ENCODE measurements at regions not wholly inside any gene's neighbourhood (a gene's known extent, or its start where the extent isn't known, plus 50 kb on each side); places are given as distances from the start of the nearest gene placed in this dataset.

DNA sequence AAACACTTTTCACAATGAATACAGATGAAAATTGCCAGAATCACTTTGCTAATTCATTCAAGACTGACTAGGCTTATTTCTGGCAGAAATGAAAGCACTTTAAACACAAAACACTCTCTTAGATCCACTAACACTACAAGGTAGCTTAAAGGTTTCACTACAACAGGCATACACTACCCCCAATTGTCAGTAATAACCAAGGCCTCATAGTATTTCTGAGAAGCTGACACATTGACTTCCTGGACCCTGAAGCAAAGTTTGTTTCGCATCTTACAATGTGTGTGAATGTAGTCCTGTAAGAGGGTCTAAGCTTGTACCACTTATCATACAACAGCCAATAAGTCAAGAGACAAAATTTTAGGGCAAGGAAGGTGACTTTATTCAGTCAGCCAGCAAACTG lies 129.9 kb upstream of the FMR1 start:
- intact Hi-C loops (cut with micrococcal nuclease), result no loop called here
- Mint-ChIP-seq H3K36me3 (ENCODE audit: low read depth) (no peaks in the 10 kb centered on the region), H3K27ac (no peak overlapping the region), H3K4me1 (ENCODE audit: low read depth) (peaks cover 8% of the 10 kb centered on the region), H3K27me3 (ENCODE audit: insufficient read depth) (no peaks in the 10 kb centered on the region), H3K9me3 (no peaks in the 10 kb centered on the region), H3K4me3 (no peak overlapping the region)
- DNase-seq (ENCODE audit: low spot score), result no peak

DNA sequence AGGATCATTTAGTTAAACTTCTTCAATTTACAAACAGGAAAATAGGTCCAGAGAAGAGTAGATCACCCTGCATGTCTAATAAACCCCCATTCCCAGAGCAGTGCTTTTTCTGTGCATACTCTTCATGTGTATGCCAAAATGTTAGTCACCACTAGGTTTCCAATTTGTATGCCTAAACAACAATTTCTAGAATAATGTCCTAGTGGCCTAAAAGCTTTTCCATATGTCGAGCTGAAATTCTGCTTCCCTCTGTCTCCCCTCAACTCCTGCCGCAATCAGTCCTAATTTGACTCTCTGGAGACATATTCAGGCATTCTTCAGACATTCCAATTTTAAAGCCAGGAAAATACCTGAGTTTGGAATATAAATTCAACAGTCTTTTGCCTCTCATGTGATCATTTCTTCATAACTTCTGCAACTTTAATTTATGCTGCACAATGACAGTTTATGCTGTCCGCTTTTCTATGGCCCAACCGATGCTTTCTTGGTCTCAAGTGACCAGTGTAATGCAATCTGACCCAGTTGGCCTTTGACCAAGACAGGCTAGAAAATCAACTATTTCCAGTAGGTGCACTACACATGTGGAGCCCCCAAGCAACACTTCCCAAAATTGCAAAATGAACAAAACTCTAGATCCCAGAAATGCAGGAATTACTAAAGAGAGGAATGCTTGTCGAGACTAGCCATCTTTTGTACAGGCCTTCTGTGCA lies 122.9 kb upstream of the FMR1 start:
- Mint-ChIP-seq H3K27ac (no peak overlapping the region), H3K9me3 (no peaks in the 10 kb centered on the region), H3K4me1 (ENCODE audit: low read depth) (no peaks in the 10 kb centered on the region), H3K27me3 (ENCODE audit: insufficient read depth) (peaks cover 2% of the 10 kb centered on the region), H3K4me3 (no peak overlapping the region), H3K36me3 (ENCODE audit: low read depth) (no peaks in the 10 kb centered on the region)
- intact Hi-C loops (cut with micrococcal nuclease), result no loop called here
- no peak for DNase-seq (ENCODE audit: low spot score)

DNA sequence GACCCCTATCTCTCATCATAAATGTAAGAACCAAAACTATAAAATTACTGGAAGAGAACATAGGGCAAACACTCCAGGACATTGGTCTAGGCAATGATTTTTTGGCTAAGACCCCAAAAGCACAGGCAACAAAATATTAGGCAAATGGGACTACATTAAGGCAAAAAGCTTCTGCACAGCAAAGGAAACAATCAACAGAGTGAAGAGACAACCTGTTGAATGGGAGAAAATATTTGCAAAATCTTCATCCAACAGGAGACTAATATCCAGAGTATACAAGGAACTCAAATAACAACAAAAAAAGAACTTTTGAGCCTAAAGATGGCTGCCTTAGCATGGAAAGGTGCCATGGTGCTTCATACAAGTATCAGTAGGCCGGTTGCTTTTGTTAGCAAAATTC lies 111.1 kb upstream of the FMR1 start:
- Mint-ChIP-seq H3K4me3 (no peak overlapping the region), H3K36me3 (ENCODE audit: low read depth) (no peaks in the 10 kb centered on the region), H3K9me3 (no peaks in the 10 kb centered on the region), H3K27ac (no peak overlapping the region), H3K4me1 (ENCODE audit: low read depth) (no peaks in the 10 kb centered on the region), H3K27me3 (ENCODE audit: insufficient read depth) (no peaks in the 10 kb centered on the region)
- intact Hi-C loops (cut with micrococcal nuclease), result no loop called here
- DNase-seq (ENCODE audit: low spot score), result no peak

DNA sequence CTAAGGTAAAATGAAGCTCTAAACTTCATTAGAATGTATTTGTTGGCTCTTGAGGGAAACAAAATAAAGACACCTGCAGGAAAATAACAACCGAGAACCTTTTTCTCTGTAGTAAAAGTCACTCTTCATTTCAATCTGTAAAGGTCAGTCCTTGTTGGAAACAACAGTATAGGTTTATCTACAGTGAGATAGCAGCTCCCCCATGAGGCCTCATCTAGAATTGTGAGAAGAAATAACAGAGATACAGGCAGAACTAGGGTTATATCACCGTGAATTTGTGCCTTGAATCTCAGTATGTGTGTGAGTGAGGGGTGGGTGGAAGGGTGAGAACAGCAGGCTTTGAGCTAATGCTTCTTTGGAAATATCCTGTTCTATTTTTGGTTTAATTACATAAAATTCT lies 107.8 kb upstream of the FMR1 start:
- Mint-ChIP-seq H3K36me3 (ENCODE audit: low read depth) (no peaks in the 10 kb centered on the region), H3K9me3 (no peaks in the 10 kb centered on the region), H3K4me3 (no peak overlapping the region), H3K27me3 (ENCODE audit: insufficient read depth) (no peaks in the 10 kb centered on the region), H3K27ac (no peak overlapping the region), H3K4me1 (ENCODE audit: low read depth) (no peaks in the 10 kb centered on the region)
- no peak for DNase-seq (ENCODE audit: low spot score)
- intact Hi-C loops (cut with micrococcal nuclease), result loop anchor here (1.0 kb wide), 1 partner anchor 328 kb away; no protein-coding TSS in a partner anchor

DNA sequence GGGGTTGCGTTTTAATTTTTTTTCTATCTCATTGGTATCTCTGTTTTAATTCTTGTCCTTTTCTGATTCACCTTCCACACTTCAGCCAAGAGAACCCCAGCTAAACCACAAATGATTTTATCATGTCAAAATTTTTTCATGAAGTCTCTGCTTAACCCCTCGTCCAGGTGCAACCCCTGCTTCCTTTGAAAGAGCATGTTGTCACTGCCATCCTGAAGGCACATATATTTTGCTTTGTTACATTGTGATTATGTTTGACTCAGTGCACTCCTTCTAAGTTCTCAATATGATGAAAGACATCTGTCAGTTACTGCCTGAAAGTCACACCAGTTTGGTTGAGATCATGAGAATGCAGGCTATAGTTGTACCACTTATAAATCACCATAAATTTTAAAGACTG lies 99.9 kb upstream of the FMR1 start:
- intact Hi-C loops (cut with micrococcal nuclease), result no loop called here
- Mint-ChIP-seq H3K36me3 (ENCODE audit: low read depth) (no peaks in the 10 kb centered on the region), H3K4me3 (no peak overlapping the region)

DNA sequence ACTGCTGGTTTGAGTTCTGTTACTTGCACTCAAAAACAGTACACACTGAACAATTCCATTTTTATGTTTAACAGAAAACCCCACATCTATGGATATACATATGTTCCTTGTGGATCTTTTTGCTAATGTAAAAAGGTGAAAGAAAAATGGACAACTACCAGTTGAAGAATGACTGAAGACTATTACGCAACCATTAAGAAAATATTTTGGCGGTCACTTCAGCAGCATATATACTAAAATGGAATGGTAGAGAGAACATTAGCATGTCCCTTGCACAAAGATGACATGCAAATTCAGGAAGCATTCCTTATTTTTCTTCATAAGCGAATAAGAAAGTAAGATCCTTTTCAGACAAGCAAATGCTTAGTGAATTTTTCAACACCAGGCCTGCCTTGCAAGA lies 84.6 kb upstream of the FMR1 start:
- no peak for DNase-seq (ENCODE audit: low spot score)
- Mint-ChIP-seq H3K4me1 (ENCODE audit: low read depth) (no peaks in the 10 kb centered on the region), H3K9me3 (peaks cover 8% of the 10 kb centered on the region), H3K4me3 (no peak overlapping the region), H3K36me3 (ENCODE audit: low read depth) (no peaks in the 10 kb centered on the region), H3K27ac (no peak overlapping the region), H3K27me3 (ENCODE audit: insufficient read depth) (no peaks in the 10 kb centered on the region)
- intact Hi-C loops (cut with micrococcal nuclease), result no loop called here

More for the DNA sequence above, 99.9 kb upstream of the FMR1 start:
- Mint-ChIP-seq H3K4me1 (ENCODE audit: low read depth) (no peaks in the 10 kb centered on the region), H3K27me3 (ENCODE audit: insufficient read depth) (peaks cover 4% of the 10 kb centered on the region), H3K27ac (no peak overlapping the region), H3K9me3 (no peaks in the 10 kb centered on the region)
- DNase-seq (ENCODE audit: low spot score), result no peak

DNA sequence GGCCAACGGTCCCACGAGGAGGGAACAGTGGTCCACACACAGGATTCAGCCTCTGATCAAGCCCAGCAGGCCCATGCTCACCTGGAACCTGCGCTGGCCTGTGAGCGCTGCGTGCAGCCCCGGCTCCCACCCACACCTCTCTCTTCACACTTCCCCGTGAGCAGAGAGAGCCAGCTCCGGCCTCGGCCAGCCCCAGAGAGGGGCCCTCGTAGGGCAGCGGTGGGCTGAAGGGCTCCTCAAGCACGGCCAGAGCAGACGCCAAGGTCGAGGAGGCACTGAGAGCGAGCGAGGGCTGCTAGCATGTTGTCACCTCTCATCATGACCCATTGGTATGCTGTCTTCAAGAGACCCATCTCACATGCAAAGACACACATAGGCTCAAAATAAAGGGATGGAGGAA lies 83.0 kb upstream of the FMR1 start:
- peaks cover 4% of the 10 kb centered on the region for H3K4me1 Mint-ChIP-seq (ENCODE audit: low read depth)
- H3K36me3 Mint-ChIP-seq (ENCODE audit: low read depth), result no peaks in the 10 kb centered on the region
- no peak for DNase-seq (ENCODE audit: low spot score)
- intact Hi-C loops (cut with micrococcal nuclease), result no loop called here
- no peak overlapping the region for H3K4me3 Mint-ChIP-seq
- no peak overlapping the region for H3K27ac Mint-ChIP-seq
- H3K9me3 Mint-ChIP-seq, result peaks cover 8% of the 10 kb centered on the region
- no peaks in the 10 kb centered on the region for H3K27me3 Mint-ChIP-seq (ENCODE audit: insufficient read depth)

DNA sequence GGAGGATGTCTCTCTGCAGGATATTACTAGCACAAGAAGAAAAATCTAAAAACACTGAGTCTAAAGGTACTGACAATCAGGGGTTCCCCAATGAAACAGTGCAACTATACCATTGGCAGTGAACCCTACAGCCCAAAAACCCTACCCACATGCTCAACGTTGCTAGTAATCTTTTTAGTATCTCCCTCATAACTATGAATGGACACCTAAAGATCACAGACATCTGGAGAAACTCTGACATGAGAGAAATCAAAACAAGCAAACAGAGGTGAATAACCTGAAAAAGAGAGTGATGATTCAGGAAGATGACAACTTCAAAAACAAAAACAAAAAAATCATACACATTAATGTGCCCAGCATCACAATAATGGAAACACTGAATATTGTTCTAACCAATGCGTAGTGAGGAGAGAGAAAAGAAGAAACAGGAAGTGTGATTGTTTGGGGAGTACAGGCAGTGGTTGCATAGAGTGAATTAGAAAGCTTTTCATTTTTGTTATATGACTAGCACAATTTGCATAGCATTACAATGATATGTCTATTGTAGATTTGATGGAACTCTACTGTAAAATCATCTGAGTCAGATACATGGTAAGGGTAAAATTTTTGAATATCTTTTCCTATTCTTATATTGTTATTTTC lies 78.9 kb upstream of the FMR1 start:
- H3K27me3 Mint-ChIP-seq (ENCODE audit: insufficient read depth), result no peaks in the 10 kb centered on the region
- no peak overlapping the region for H3K27ac Mint-ChIP-seq
- intact Hi-C loops (cut with micrococcal nuclease), result no loop called here
- H3K36me3 Mint-ChIP-seq (ENCODE audit: low read depth), result no peaks in the 10 kb centered on the region
- H3K9me3 Mint-ChIP-seq, result peaks cover 8% of the 10 kb centered on the region
- no peak overlapping the region for H3K4me3 Mint-ChIP-seq
- DNase-seq (ENCODE audit: low spot score), result no peak
- H3K4me1 Mint-ChIP-seq (ENCODE audit: low read depth), result peaks cover 4% of the 10 kb centered on the region

DNA sequence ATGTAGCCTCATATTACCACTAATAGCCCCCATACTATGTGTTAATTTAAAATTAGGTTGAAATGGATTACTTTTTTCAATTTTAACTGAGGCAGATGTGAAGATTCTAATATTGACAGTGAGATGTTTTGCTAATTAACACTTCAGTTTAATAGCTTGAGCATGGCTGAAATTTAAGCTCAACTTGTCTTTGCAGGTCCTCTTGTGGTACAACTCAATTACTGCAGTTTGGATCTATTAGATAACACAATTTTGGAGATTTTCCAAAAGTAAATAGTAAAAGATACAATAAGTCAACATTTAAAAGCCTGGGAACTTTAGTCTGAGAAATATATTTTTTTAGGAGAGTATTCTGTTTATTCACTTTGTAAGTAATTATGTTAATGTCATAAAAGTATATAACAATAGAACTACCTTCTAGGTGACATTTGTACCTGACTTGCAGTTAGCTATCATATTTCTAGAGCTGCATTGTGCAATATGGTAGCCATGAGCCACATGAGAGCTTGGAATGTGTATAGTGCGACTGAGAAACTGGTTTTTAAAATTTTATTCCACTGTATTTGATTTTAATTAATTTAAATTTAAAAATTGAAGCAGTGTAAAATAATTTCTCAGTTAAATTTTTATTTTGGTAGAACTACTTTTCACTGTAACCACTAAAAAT lies 73.1 kb upstream of the FMR1 start:
- Mint-ChIP-seq H3K27me3 (ENCODE audit: insufficient read depth) (no peaks in the 10 kb centered on the region), H3K27ac (no peak overlapping the region), H3K9me3 (no peaks in the 10 kb centered on the region), H3K36me3 (ENCODE audit: low read depth) (no peaks in the 10 kb centered on the region), H3K4me3 (no peak overlapping the region), H3K4me1 (ENCODE audit: low read depth) (no peaks in the 10 kb centered on the region)
- intact Hi-C loops (cut with micrococcal nuclease), result no loop called here
- no peak for DNase-seq (ENCODE audit: low spot score)

DNA sequence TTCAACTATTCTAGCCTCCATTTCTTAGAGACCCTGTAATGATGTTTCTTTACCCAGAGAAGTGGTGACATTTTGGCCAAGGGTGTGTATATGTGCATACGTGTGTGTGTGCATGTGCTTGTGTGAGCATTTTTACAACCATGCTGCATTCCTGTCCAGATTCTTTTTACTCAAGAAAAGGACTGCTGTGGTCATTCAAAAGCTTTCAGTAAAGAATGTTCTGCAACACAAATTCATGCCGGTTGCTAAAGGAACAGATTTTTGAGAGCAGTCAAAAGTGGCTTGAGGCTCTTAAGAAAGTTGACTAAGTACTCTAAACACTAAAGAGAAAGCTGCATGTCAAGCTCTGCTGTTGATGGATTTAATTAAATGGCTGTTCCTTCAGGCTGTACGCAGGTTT lies 65.0 kb upstream of the FMR1 start:
- Mint-ChIP-seq H3K4me3 (no peak overlapping the region), H3K4me1 (ENCODE audit: low read depth) (no peaks in the 10 kb centered on the region), H3K27me3 (ENCODE audit: insufficient read depth) (no peaks in the 10 kb centered on the region), H3K36me3 (ENCODE audit: low read depth) (no peaks in the 10 kb centered on the region), H3K27ac (no peak overlapping the region), H3K9me3 (no peaks in the 10 kb centered on the region)
- intact Hi-C loops (cut with micrococcal nuclease), result no loop called here
- no peak for DNase-seq (ENCODE audit: low spot score)

DNA sequence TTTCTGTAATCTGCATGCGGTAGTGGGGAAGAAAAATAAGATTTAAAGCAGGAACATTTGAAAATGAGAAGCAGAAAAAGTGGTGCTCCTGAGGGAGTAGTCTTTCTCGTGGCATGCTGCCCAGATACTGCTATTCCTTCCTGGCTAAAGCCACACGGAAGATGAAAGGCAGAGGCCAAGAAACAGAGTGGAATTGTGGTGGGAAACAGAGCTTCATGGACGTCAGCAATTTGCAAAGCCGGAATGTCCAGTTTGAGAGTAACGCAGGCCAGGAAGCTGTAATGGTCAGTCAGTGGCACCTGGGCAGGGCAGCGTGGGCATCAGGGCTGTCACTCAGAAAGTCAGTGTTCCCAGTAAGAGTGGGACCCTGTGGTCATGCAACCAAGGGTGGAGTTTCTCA lies 63.7 kb upstream of the FMR1 start:
- DNase-seq (ENCODE audit: low spot score), result no peak
- Mint-ChIP-seq H3K4me1 (ENCODE audit: low read depth) (no peaks in the 10 kb centered on the region), H3K4me3 (no peak overlapping the region), H3K36me3 (ENCODE audit: low read depth) (no peaks in the 10 kb centered on the region), H3K27ac (no peak overlapping the region), H3K9me3 (no peaks in the 10 kb centered on the region), H3K27me3 (ENCODE audit: insufficient read depth) (no peaks in the 10 kb centered on the region)
- intact Hi-C loops (cut with micrococcal nuclease), result no loop called here

DNA sequence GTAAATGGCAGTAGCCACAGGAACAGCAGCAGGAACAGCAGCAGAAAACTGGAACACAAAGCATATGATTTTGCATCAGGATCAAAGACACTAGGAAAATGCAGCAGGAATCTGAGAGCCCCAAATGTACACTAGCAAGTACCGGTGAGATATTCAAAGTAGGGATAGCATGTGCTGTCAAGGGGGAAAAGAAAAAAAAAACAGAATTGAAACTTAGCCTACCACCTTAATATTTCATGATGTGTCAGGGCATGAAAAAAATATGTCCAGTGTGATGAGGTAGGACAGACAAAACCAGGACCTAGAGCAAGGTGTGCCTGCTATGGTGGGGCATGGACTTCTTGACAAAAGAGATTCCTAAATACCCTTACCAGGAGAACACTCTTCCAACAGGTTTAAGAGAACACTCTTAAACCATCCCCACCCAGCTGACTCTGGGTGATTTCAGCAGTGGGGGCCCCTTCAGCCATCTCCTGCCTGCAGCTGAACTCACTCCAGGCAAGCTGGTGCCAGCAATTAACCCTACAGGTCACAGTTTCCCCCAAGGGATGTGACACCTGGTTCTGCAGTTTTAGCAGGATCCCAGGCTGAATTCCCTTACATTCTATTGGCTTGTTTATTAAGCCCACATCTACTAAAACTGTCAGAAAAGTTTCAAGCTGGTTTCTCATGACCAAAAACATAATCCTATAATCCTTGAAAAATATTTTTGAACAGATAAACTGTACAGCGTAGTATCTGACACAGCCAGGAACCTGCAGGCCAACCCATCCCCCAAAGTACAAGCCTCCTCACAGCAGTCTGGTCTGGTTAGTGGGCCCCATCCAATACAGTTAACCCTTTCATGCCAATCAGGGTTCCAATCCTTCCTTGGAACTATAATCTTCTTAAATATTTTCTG lies 62.9 kb upstream of the FMR1 start:
- H3K27ac Mint-ChIP-seq, result no peak overlapping the region
- no peaks in the 10 kb centered on the region for H3K4me1 Mint-ChIP-seq (ENCODE audit: low read depth)
- intact Hi-C loops (cut with micrococcal nuclease), result no loop called here
- no peaks in the 10 kb centered on the region for H3K36me3 Mint-ChIP-seq (ENCODE audit: low read depth)
- H3K27me3 Mint-ChIP-seq (ENCODE audit: insufficient read depth), result no peaks in the 10 kb centered on the region
- no peaks in the 10 kb centered on the region for H3K9me3 Mint-ChIP-seq
- H3K4me3 Mint-ChIP-seq, result no peak overlapping the region
- DNase-seq (ENCODE audit: low spot score), result no peak

DNA sequence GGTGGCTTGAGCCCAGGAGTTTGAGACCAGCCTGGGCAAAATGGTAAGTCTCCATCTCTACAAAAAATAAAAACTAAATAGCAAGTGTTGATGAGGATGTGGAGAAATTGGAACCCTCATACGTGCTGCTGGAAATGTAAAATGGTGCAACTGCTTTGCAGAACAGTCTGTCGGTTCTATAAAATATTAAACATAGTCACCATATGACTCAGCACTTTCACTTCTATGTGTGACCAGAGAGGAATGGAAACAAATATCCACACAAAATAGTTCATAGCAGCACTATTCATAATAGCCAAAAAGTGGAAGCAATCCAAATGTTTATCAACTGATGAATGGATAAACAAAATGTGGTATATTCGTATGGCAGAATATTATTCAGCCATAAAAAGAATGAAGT lies 60.8 kb upstream of the FMR1 start:
- no peak for DNase-seq (ENCODE audit: low spot score)
- H3K27me3 Mint-ChIP-seq (ENCODE audit: insufficient read depth), result no peaks in the 10 kb centered on the region
- H3K36me3 Mint-ChIP-seq (ENCODE audit: low read depth), result no peaks in the 10 kb centered on the region
- H3K4me1 Mint-ChIP-seq (ENCODE audit: low read depth), result no peaks in the 10 kb centered on the region
- intact Hi-C loops (cut with micrococcal nuclease), result no loop called here
- H3K27ac Mint-ChIP-seq, result no peak overlapping the region
- H3K4me3 Mint-ChIP-seq, result no peak overlapping the region
- no peaks in the 10 kb centered on the region for H3K9me3 Mint-ChIP-seq
